Activated naive CD4-positive, alpha-beta T cell treated with anti-CD3 and anti-CD28 coated beads for 36 hours (primary cell): ENCODE measurements at regions not wholly inside any gene's neighbourhood (a gene's known extent, or its start where the extent isn't known, plus 50 kb on each side); places are given as distances from the start of the nearest gene placed in this dataset.

Experiments used
- CTCF ChIA-PET: fragments of 350-600 bp; sonication (Branson Sonifier 250); formaldehyde crosslinking; loops from one replicate; lab custom pipeline; 2021; ENCODE audit warnings: antibody characterized with exemption; lab: Charles Lee
- DNase-seq: peaks from one replicate; pipeline ENCODE4 v3.0.0-alpha.2; 2020
- H3K27ac Mint-ChIP-seq: one replicate; pipeline ENCODE4 v1.8.0; 2021; ENCODE audit warnings: mild to moderate bottlenecking, mixed read lengths
- H3K27me3 Mint-ChIP-seq: one replicate; pipeline ENCODE4 v1.8.0; 2021; ENCODE audit warnings: low read depth, mixed read lengths
- H3K36me3 Mint-ChIP-seq: one replicate; pipeline ENCODE4 v1.8.0; 2021; ENCODE audit warnings: low read depth, mixed read lengths
- H3K4me1 Mint-ChIP-seq: one replicate; pipeline ENCODE4 v1.8.0; 2021; ENCODE audit warnings: low read depth, mixed read lengths
- H3K4me3 Mint-ChIP-seq: one replicate; pipeline ENCODE4 v1.8.0; 2021; ENCODE audit warnings: mild to moderate bottlenecking, moderate library complexity, mixed read lengths
- H3K9me3 Mint-ChIP-seq: one replicate; pipeline ENCODE4 v1.8.0; 2021; ENCODE audit warnings: mixed read lengths
- intact Hi-C: fragments of 100-400 bp; cut with micrococcal nuclease; formaldehyde crosslinking; loops from one replicate; pipeline ENCODE4 v1.15.1; 2023

DNA sequence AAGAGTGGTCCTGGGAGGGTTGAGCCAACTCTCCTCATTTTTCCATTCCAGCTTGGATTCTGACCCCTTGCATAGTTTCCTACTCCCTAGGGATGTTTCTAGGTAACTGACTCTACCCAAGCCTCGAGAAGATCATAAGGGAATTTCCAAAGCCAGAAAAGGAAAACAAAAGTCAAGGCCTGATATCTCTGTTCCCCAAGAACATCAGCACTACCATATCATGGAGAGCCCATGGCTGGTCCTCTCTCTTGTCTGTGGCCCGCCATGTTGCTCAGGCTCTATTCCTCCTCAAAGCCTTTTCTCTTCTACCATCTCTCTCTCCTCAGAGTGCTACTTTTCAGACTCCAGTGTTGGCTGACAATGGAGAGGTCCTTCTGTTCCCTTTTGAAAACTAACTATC, 99.6 kb upstream of the KLF7 start:
- Mint-ChIP-seq H3K27ac (no peak overlapping the region), H3K4me3 (no peak overlapping the region), H3K36me3 (no peaks in the 10 kb centered on the region), H3K4me1 (peaks cover 9% of the 10 kb centered on the region), H3K9me3 (no peaks in the 10 kb centered on the region), H3K27me3 (no peaks in the 10 kb centered on the region)
- CTCF ChIA-PET: no interaction called here
- DNase-seq: no peak
- intact Hi-C loops: no loop called here

- Mint-ChIP-seq H3K4me1 (peaks cover 9% of the 10 kb centered on the region), H3K9me3 (no peaks in the 10 kb centered on the region), H3K27ac (no peak overlapping the region), H3K4me3 (no peak overlapping the region), H3K36me3 (no peaks in the 10 kb centered on the region), H3K27me3 (no peaks in the 10 kb centered on the region)
- intact Hi-C loops: no loop called here
- DNase-seq: peak; percentile 27
- CTCF ChIA-PET: interaction anchor here (1.4 kb wide), 1 partner anchor 18 kb away, joined by 4 read pairs; no protein-coding TSS in a partner anchor
Observed at GRCh38 chr2:207265869-207266268, 100.1 kb upstream of the KLF7 start.

GRCh38 chr2:207266648-207267047, 100.9 kb upstream of the KLF7 start:
- Mint-ChIP-seq H3K4me1 (peaks cover 9% of the 10 kb centered on the region), H3K27me3 (no peaks in the 10 kb centered on the region), H3K4me3 (no peak overlapping the region), H3K27ac (no peak overlapping the region), H3K9me3 (no peaks in the 10 kb centered on the region), H3K36me3 (no peaks in the 10 kb centered on the region)
- intact Hi-C loops: no loop called here
- DNase-seq: no peak
- CTCF ChIA-PET: interaction anchor here (0.8 to 1.4 kb wide), 2 partner anchors 17 to 27 kb away, joined by 3 to 4 read pairs; no protein-coding TSS in a partner anchor

DNA sequence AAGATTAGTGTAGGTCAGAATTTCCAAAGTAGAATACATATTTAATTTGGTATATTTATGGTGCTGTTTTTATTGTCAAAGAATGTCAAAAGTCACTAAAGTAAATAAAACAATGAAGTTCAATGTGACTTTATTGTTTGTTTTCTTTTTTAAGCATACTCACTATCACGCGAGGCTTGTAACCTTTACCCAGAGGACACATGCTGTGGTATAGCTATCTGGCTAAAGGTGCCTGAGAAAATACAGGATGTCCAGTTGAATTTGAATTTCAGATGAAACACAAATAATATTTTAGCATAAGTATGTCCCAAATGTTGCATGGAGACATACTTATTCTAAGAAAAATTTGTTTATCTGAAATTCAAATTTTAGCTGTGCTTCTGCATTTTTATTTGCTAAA, 103.3 kb upstream of the KLF7 start:
- CTCF ChIA-PET: no interaction called here
- Mint-ChIP-seq H3K4me1 (peaks cover 9% of the 10 kb centered on the region), H3K4me3 (no peak overlapping the region), H3K9me3 (no peaks in the 10 kb centered on the region), H3K27me3 (no peaks in the 10 kb centered on the region), H3K27ac (no peak overlapping the region), H3K36me3 (no peaks in the 10 kb centered on the region)
- intact Hi-C loops: no loop called here
- DNase-seq: no peak

GRCh38 chr2:207274530-207275189, 108.9 kb upstream of the KLF7 start:
- Mint-ChIP-seq H3K9me3 (peaks cover 1% of the 10 kb centered on the region), H3K36me3 (no peaks in the 10 kb centered on the region), H3K4me3 (no peak overlapping the region), H3K4me1 (peaks cover 7% of the 10 kb centered on the region), H3K27ac (no peak overlapping the region), H3K27me3 (no peaks in the 10 kb centered on the region)
- no peak for DNase-seq
- CTCF ChIA-PET: no interaction called here
- intact Hi-C loops: no loop called here

- no peaks in the 10 kb centered on the region for H3K36me3 Mint-ChIP-seq
- intact Hi-C loops: no loop called here
- peaks cover 13% of the 10 kb centered on the region for H3K4me1 Mint-ChIP-seq
- CTCF ChIA-PET: no interaction called here
- no peaks in the 10 kb centered on the region for H3K27me3 Mint-ChIP-seq
- no peak overlapping the region for H3K27ac Mint-ChIP-seq
- no peak for DNase-seq
- H3K9me3 Mint-ChIP-seq: peaks cover 1% of the 10 kb centered on the region
- H3K4me3 Mint-ChIP-seq: no peak overlapping the region
Observed at GRCh38 chr2:207275779-207276178, 110.0 kb upstream of the KLF7 start.

DNA sequence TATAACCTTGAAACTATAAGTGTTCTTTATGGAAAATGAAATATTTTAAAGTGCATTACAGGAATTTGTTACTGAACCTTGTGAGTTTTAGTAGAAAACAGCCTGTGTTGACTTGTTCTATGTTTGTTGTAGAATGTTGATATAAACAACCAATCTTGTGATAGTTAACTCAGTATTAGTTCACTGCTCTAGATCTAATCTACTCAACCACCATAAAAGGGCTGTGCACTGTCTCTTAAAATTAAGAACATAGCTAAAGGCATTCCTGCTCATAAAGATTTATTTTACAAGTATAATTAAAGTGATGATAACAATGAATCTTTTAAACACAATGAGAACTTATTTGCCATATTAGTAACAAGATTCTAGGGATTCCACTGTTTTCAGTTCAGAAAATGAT, 110.5 kb upstream of the KLF7 start:
- intact Hi-C loops: no loop called here
- peaks cover 13% of the 10 kb centered on the region for H3K4me1 Mint-ChIP-seq
- H3K4me3 Mint-ChIP-seq: no peak overlapping the region
- H3K9me3 Mint-ChIP-seq: peaks cover 1% of the 10 kb centered on the region
- DNase-seq: no peak
- CTCF ChIA-PET: no interaction called here
- no peaks in the 10 kb centered on the region for H3K36me3 Mint-ChIP-seq
- H3K27me3 Mint-ChIP-seq: no peaks in the 10 kb centered on the region
- no peak overlapping the region for H3K27ac Mint-ChIP-seq

- no peak overlapping the region for H3K4me3 Mint-ChIP-seq
- H3K4me1 Mint-ChIP-seq: peaks cover 13% of the 10 kb centered on the region
- no peaks in the 10 kb centered on the region for H3K27me3 Mint-ChIP-seq
- H3K36me3 Mint-ChIP-seq: no peaks in the 10 kb centered on the region
- no peak overlapping the region for H3K27ac Mint-ChIP-seq
- H3K9me3 Mint-ChIP-seq: peaks cover 1% of the 10 kb centered on the region
- no peak for DNase-seq
- intact Hi-C loops: no loop called here
- CTCF ChIA-PET: interaction anchor here (0.8 kb wide), 1 partner anchor 68 kb away, joined by 3 read pairs; no protein-coding TSS in a partner anchor
Observed at GRCh38 chr2:207276858-207277257, 111.1 kb upstream of the KLF7 start.

- Mint-ChIP-seq H3K36me3 (no peaks in the 10 kb centered on the region), H3K9me3 (no peaks in the 10 kb centered on the region), H3K4me3 (no peak overlapping the region), H3K27me3 (no peaks in the 10 kb centered on the region), H3K4me1 (peaks cover 30% of the 10 kb centered on the region), H3K27ac (peak overlapping the region; percentile 23)
- intact Hi-C loops: loop anchor here (1.0 kb wide), 1 partner anchor 9 kb away; no protein-coding TSS in a partner anchor
- CTCF ChIA-PET: interaction anchor here (0.9 kb wide), 1 partner anchor 57 kb away, joined by 3 read pairs; no protein-coding TSS in a partner anchor
- DNase-seq: peak; percentile 45
Observed at GRCh38 chr2:207279520-207279919, 113.8 kb upstream of the KLF7 start.

GRCh38 chr2:207281436-207281835, 115.7 kb upstream of the KLF7 start:
- no peaks in the 10 kb centered on the region for H3K27me3 Mint-ChIP-seq
- no peaks in the 10 kb centered on the region for H3K9me3 Mint-ChIP-seq
- CTCF ChIA-PET: no interaction called here
- intact Hi-C loops: no loop called here
- no peak overlapping the region for H3K27ac Mint-ChIP-seq
- H3K4me3 Mint-ChIP-seq: no peak overlapping the region
- DNase-seq: no peak
- no peaks in the 10 kb centered on the region for H3K36me3 Mint-ChIP-seq
- peaks cover 47% of the 10 kb centered on the region for H3K4me1 Mint-ChIP-seq

- CTCF ChIA-PET: interaction anchor here (0.8 to 1.8 kb wide), 9 partner anchors 9 to 259 kb away, joined by 3 to 5 read pairs (median 4); no protein-coding TSS in a partner anchor
- Mint-ChIP-seq H3K27me3 (no peaks in the 10 kb centered on the region), H3K9me3 (no peaks in the 10 kb centered on the region), H3K27ac (peak overlapping the region; percentile 43), H3K4me1 (peaks cover 52% of the 10 kb centered on the region), H3K4me3 (peak overlapping the region; percentile 43), H3K36me3 (no peaks in the 10 kb centered on the region)
- DNase-seq: no peak
- intact Hi-C loops: loop anchor here (2.0 kb wide), 1 partner anchor 190 kb away; no protein-coding TSS in a partner anchor
Observed at GRCh38 chr2:207282916-207283315, 117.2 kb upstream of the KLF7 start.

DNA sequence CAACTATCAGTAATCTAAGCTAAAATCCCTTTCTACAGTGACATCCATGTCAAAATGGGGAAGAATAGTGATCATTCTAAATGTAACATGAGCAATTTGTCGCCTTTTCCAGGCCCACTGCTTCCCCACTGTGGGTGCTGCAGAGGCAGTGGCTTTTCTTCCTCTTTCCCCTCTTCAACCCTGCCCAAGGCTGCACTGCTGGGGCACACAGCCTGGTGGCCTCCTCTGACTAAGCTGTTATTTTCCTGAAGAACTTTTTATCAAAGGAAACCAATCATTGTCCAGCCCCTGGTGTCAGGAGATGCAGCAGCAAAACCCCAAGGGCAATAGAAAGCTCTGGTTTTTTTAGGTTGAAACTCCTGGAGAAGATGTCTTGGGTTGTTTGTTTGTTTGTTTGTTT, 117.6 kb upstream of the KLF7 start:
- no peaks in the 10 kb centered on the region for H3K9me3 Mint-ChIP-seq
- CTCF ChIA-PET: interaction anchor here (0.8 to 1.8 kb wide), 9 partner anchors 9 to 259 kb away, joined by 3 to 5 read pairs (median 4); no protein-coding TSS in a partner anchor
- H3K27me3 Mint-ChIP-seq: no peaks in the 10 kb centered on the region
- peak; percentile 46 for DNase-seq
- H3K27ac Mint-ChIP-seq: peak overlapping the region; percentile 43
- no peak overlapping the region for H3K4me3 Mint-ChIP-seq
- H3K36me3 Mint-ChIP-seq: no peaks in the 10 kb centered on the region
- peaks cover 52% of the 10 kb centered on the region for H3K4me1 Mint-ChIP-seq
- intact Hi-C loops: loop anchor here (2.0 kb wide), 1 partner anchor 189 kb away; no protein-coding TSS in a partner anchor
